Omental fat pad (tissue), 3 donors: ENCODE measurements at regions not wholly inside any gene's neighbourhood (a gene's known extent, or its start where the extent isn't known, plus 50 kb on each side); places are given as distances from the start of the nearest gene placed in this dataset.

Source experiments
- ATAC-seq: fragments of 150-250 bp; one replicate; pipeline ENCODE4 v1.9.1; 2016; ENCODE audit warnings: mild to moderate bottlenecking, moderate library complexity; ENCODE audit not compliant: low FRiP score
- DNase-seq: peaks from one replicate; pipeline ENCODE4 v3.0.0-alpha.2; 2019; ENCODE audit warnings: low spot score
- CTCF ChIP-seq, 3 donors: fragments of 450-650 bp; IDR thresholded peaks; one replicate each; pipeline ENCODE4 v1.5.1; 2016 to 2017; ENCODE audit warnings: antibody characterized with exemption in 3 of 3, mild to moderate bottlenecking in 3 of 3, moderate library complexity in 2 of 3

- DNase-seq: no peak
- ATAC-seq: no peak
- no peak for TF ChIP-seq CTCF (IDR thresholded peaks at IDR 0.05)
These were observed 461.4 kb upstream of the TSHZ3 start for GRCh38 chr19:31810536-31811109.

GRCh38 chr19:31817971-31818797, 468.9 kb upstream of the TSHZ3 start:
- DNase-seq (no peak), ATAC-seq (no peak)
- no peak for TF ChIP-seq CTCF (IDR thresholded peaks at IDR 0.05)

GRCh38 chr19:31818798-31819105, 469.5 kb upstream of the TSHZ3 start:
- ATAC-seq (no peak), DNase-seq (no peak)
- TF ChIP-seq CTCF (IDR thresholded peaks at IDR 0.05): no peak

- no peak for DNase-seq
- no peak for ATAC-seq
- TF ChIP-seq CTCF (IDR thresholded peaks at IDR 0.05): no peak
These were observed 470.6 kb upstream of the TSHZ3 start for GRCh38 chr19:31819837-31820236.

GRCh38 chr19:31821346-31821745, 472.1 kb upstream of the TSHZ3 start:
- no peak for TF ChIP-seq CTCF (IDR thresholded peaks at IDR 0.05)
- ATAC-seq (no peak), DNase-seq (no peak)

- ATAC-seq (no peak), DNase-seq (no peak)
- no peak for TF ChIP-seq CTCF (IDR thresholded peaks at IDR 0.05)
These were observed 476.2 kb upstream of the TSHZ3 start for GRCh38 chr19:31825134-31826094.
